Upper lobe of left lung (tissue), 6 donors: ENCODE measurements at regions not wholly inside any gene's neighbourhood (a gene's known extent, or its start where the extent isn't known, plus 50 kb on each side); places are given as distances from the start of the nearest gene placed in this dataset.

Experiments used
- ATAC-seq, 2 donors: fragments of 200-7000 bp; cut with Tn5 transposase; one replicate each; pipeline ENCODE4 v1.9.1; 2022; ENCODE audit warnings: mild to moderate bottlenecking in 2 of 2, moderate library complexity in 2 of 2; ENCODE audit not compliant: low FRiP score in 2 of 2
- DNase-seq, 2 donors: peaks; one replicate each; pipeline ENCODE4 v3.0.0-alpha.2; 2019 to 2020
- H3K27ac ChIP-seq, 4 donors: fragments of 200-600 bp; sonication (generic); one replicate each; pipeline ENCODE4 v1.5.1; 2016 to 2019
- H3K27me3 ChIP-seq, 4 donors: fragments of 200-600 bp; sonication (generic); one replicate each; pipeline ENCODE4 v1.5.1; 2017 to 2019
- H3K36me3 ChIP-seq, 4 donors: fragments of 200-600 bp; sonication (generic); one replicate each; pipeline ENCODE4 v1.5.1; 2016 to 2019
- H3K4me1 ChIP-seq, 4 donors: fragments of 200-600 bp; sonication (generic); one replicate each; pipeline ENCODE4 v1.5.1; 2018 to 2019
- H3K4me3 ChIP-seq, 4 donors: fragments of 200-600 bp; sonication (generic); one replicate each; pipeline ENCODE4 v1.5.1; 2017 to 2019; ENCODE audit warnings: mild to moderate bottlenecking in 2 of 4, moderate library complexity in 1 of 4
- H3K9me3 ChIP-seq, 4 donors: fragments of 200-600 bp; sonication (generic); one replicate each; pipeline ENCODE4 v1.5.1; 2018 to 2019
- CTCF ChIP-seq, 6 experiments: fragments of 450-650 bp in 4 of 6; fragments of 200-600 bp in 2 of 6; sonication (generic) in 2 of 6; IDR thresholded peaks; one replicate each; pipeline ENCODE4 v1.5.1; 2016 to 2019; ENCODE audit warnings: antibody characterized with exemption in 6 of 6
- EP300 ChIP-seq, 4 donors: sonication (generic); formaldehyde crosslinking; IDR thresholded peaks; one replicate each; pipeline ENCODE4 v1.5.1; 2017; ENCODE audit warnings: antibody characterized with exemption in 4 of 4, control low read depth in 2 of 4
- POLR2A ChIP-seq, 4 donors: fragments of 450-650 bp; IDR thresholded peaks; one replicate each; pipeline ENCODE4 v1.5.1; 2016 to 2017; ENCODE audit warnings: antibody characterized with exemption in 4 of 4, mild to moderate bottlenecking in 2 of 4
- POLR2AphosphoS5 ChIP-seq, 2 donors: sonication (generic); formaldehyde crosslinking; IDR thresholded peaks; one replicate each; pipeline ENCODE4 v1.5.1; 2017; ENCODE audit warnings: antibody characterized with exemption in 2 of 2
- WGBS, 2 donors: methylation state at CpG; one replicate each; pipeline ENCODE4 v1.1.5; 2017 to 2018; 5-methylcytosine and 5-hydroxymethylcytosine counted together
- donor health status: DM: no; HTN: no; CAD: no; lungs with moderate emphysema.
- donor health status: DM: no; HTN: yes; CAD: no; lungs with severe emphysema.

GRCh38 chr13:104473936-104474335, 1407.7 kb upstream of the SLC10A2 start:
- Histone ChIP-seq H3K9me3 (no peaks in the 10 kb centered on the region), H3K4me3 (no peak overlapping the region), H3K27me3 (no peaks in the 10 kb centered on the region), H3K27ac (no peak overlapping the region), H3K36me3 (no peaks in the 10 kb centered on the region), H3K4me1 (no peaks in the 10 kb centered on the region)
- ATAC-seq (no peak), DNase-seq (no peak)
- TF ChIP-seq POLR2A (IDR thresholded peaks at IDR 0.05) (no peak), CTCF (IDR thresholded peaks at IDR 0.05) (no peak), POLR2AphosphoS5 (IDR thresholded peaks at IDR 0.05) (no peak)

- DNase-seq (no peak), ATAC-seq (no peak)
- H3K27ac ChIP-seq = no peak overlapping the region
- H3K36me3 ChIP-seq = no peaks in the 10 kb centered on the region
- H3K4me3 ChIP-seq = no peak overlapping the region
- H3K27me3 ChIP-seq = no peaks in the 10 kb centered on the region
- H3K9me3 ChIP-seq = no peaks in the 10 kb centered on the region
- TF ChIP-seq POLR2AphosphoS5 (IDR thresholded peaks at IDR 0.05) (no peak), EP300 (IDR thresholded peaks at IDR 0.05) (no peak)
- H3K4me1 ChIP-seq = no peaks in the 10 kb centered on the region
Observed at GRCh38 chr13:104466016-104466415, 1399.8 kb upstream of the SLC10A2 start.

- Histone ChIP-seq H3K27ac (no peak overlapping the region), H3K4me3 (no peak overlapping the region), H3K27me3 (no peaks in the 10 kb centered on the region), H3K36me3 (no peaks in the 10 kb centered on the region), H3K4me1 (no peaks in the 10 kb centered on the region), H3K9me3 (no peaks in the 10 kb centered on the region)
- TF ChIP-seq CTCF (IDR thresholded peaks at IDR 0.05) (no peak), POLR2A (IDR thresholded peaks at IDR 0.05) (no peak), POLR2AphosphoS5 (IDR thresholded peaks at IDR 0.05) (no peak), EP300 (IDR thresholded peaks at IDR 0.05) (no peak)
- WGBS, 2 donors = 67 to 79% methylated on average over 4 of the region's 4 CpGs
- ATAC-seq (no peak), DNase-seq (no peak)
Observed at GRCh38 chr13:104461049-104461448, 1394.8 kb upstream of the SLC10A2 start.

GRCh38 chr13:104460554-104460953, 1394.3 kb upstream of the SLC10A2 start:
- Histone ChIP-seq H3K36me3 (no peaks in the 10 kb centered on the region), H3K27me3 (no peaks in the 10 kb centered on the region), H3K4me3 (no peak overlapping the region), H3K4me1 (no peaks in the 10 kb centered on the region), H3K9me3 (peaks cover 0 to under 1% (median 0%) of the 10 kb centered on the region in 4 donors), H3K27ac (no peak overlapping the region)
- WGBS, 2 donors = 85 to 90% methylated on average over 2 of the region's 2 CpGs
- DNase-seq (no peak), ATAC-seq (no peak)
- TF ChIP-seq POLR2AphosphoS5 (IDR thresholded peaks at IDR 0.05) = no peak
- TF ChIP-seq CTCF (IDR thresholded peaks at IDR 0.05) = no peak
- no peak for TF ChIP-seq EP300 (IDR thresholded peaks at IDR 0.05)
- TF ChIP-seq POLR2A (IDR thresholded peaks at IDR 0.05) = no peak

GRCh38 chr13:104450006-104450405, 1383.8 kb upstream of the SLC10A2 start:
- TF ChIP-seq POLR2A (IDR thresholded peaks at IDR 0.05) = no peak
- no peak for TF ChIP-seq POLR2AphosphoS5 (IDR thresholded peaks at IDR 0.05)
- no peak for TF ChIP-seq CTCF (IDR thresholded peaks at IDR 0.05)
- no peak for TF ChIP-seq EP300 (IDR thresholded peaks at IDR 0.05)
- H3K27ac ChIP-seq = no peak overlapping the region
- H3K4me3 ChIP-seq = no peak overlapping the region
- no peaks in the 10 kb centered on the region for H3K4me1 ChIP-seq
- ATAC-seq (no peak), DNase-seq (no peak)
- H3K27me3 ChIP-seq = no peaks in the 10 kb centered on the region
- no peaks in the 10 kb centered on the region for H3K9me3 ChIP-seq
- 50 to 55% methylated on average over 2 of the region's 2 CpGs for WGBS, 2 donors
- no peaks in the 10 kb centered on the region for H3K36me3 ChIP-seq
